K562 (cell line): ENCODE measurements at regions not wholly inside any gene's neighbourhood (a gene's known extent, or its start where the extent isn't known, plus 50 kb on each side); places are given as distances from the start of the nearest gene placed in this dataset.
"Not testable (repeated sequence)": the region's sequence is repeated elsewhere in the genome, so short reads cannot be mapped to it uniquely, and the experiment has no call there.

Experiments used
- BCL6 ChIP-seq: fragments of 250-450 bp; sonication (Bioruptor Pico); IDR thresholded peaks from 2 replicates; pipeline ENCODE4 v1.4.0; 2020
- KLF1 ChIP-seq: fragments of 450-650 bp; IDR thresholded peaks from 2 replicates; pipeline ENCODE4 v1.6.1; 2016; ENCODE audit warnings: missing genetic modification characterization, missing compliant biosample characterization
- LARP7 ChIP-seq: fragments of 450-650 bp; IDR thresholded peaks from 2 replicates; pipeline ENCODE4 v1.6.1; 2016
- PTBP1 ChIP-seq: fragments of 200-400 bp; formaldehyde crosslinking; IDR thresholded peaks from 2 replicates; pipeline ENCODE4 v1.6.1; 2017; ENCODE audit warnings: low read depth, low read length
- SOX6 ChIP-seq: fragments of 450-650 bp; IDR thresholded peaks from 2 replicates; pipeline ENCODE4 v1.6.1; 2014; ENCODE audit warnings: mild to moderate bottlenecking
- ZNF444 ChIP-seq: fragments of 250-450 bp; sonication (Bioruptor Pico); IDR thresholded peaks from 2 replicates; pipeline ENCODE4 v1.4.0; 2020; ENCODE audit warnings: mild to moderate bottlenecking, moderate library complexity
- TF ChIP-seq, protein P1 (sequence below), 3 experiments: IDR thresholded peaks in 2 of 3; conservative IDR thresholded peaks in 1 of 3; 2 replicates each; pipeline ENCODE4 v1.5.1; 2011 to 2012; ENCODE audit warnings: low read length in 3 of 3, mild to moderate bottlenecking in 3 of 3, control low read depth in 2 of 3, improper control_type of control experiment in 1 of 3, inconsistent platforms in 1 of 3, low read depth in 1 of 3, mixed read lengths in 1 of 3, moderate library complexity in 1 of 3; ENCODE audit not compliant: insufficient read depth in 2 of 3

DNA sequence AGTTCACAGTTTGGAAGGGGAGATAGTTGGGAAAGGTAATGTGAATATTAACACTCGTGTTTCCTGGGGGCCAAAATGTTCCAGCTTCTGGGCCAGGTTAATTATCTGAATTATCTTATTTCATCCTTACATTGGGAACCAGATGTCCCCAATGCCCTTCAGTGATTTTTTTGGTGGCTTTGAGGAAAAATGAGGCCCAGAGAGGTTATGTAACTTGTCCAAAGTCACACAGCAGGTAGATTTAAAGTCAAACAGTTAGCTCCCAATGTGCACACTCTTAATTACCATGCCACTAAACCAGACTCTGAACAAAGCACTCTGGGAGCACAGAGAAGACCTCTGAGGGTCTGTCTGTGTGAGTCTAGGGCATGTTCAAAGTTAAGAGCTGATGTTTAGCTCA lies 259.9 kb upstream of the PLGLB2 start:
- TF ChIP-seq, protein P1, sequence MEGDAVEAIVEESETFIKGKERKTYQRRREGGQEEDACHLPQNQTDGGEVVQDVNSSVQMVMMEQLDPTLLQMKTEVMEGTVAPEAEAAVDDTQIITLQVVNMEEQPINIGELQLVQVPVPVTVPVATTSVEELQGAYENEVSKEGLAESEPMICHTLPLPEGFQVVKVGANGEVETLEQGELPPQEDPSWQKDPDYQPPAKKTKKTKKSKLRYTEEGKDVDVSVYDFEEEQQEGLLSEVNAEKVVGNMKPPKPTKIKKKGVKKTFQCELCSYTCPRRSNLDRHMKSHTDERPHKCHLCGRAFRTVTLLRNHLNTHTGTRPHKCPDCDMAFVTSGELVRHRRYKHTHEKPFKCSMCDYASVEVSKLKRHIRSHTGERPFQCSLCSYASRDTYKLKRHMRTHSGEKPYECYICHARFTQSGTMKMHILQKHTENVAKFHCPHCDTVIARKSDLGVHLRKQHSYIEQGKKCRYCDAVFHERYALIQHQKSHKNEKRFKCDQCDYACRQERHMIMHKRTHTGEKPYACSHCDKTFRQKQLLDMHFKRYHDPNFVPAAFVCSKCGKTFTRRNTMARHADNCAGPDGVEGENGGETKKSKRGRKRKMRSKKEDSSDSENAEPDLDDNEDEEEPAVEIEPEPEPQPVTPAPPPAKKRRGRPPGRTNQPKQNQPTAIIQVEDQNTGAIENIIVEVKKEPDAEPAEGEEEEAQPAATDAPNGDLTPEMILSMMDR (IDR thresholded peaks at IDR 0.05 in 2 of 3, conservative IDR thresholded peaks at IDR 0.05 in 1 of 3; ENCODE audit: insufficient read depth in 2 of 3, low read depth in 1 of 3, low read length in 3 of 3) = not testable (repeated sequence)
- TF ChIP-seq BCL6 (CRISPR knock-in tag); LARP7; KLF1 (tag); PTBP1; SOX6; ZNF444 (CRISPR knock-in tag): not testable (repeated sequence)
